GM20000 (cell line): ENCODE measurements at regions not wholly inside any gene's neighbourhood (a gene's known extent, or its start where the extent isn't known, plus 50 kb on each side); places are given as distances from the start of the nearest gene placed in this dataset.
A peak's percentile ranks its signal among the peaks of the same experiment; 100 is the strongest.

Source experiments
- DNase-seq: peaks from one replicate; pipeline ENCODE4 v3.0.0; 2012; ENCODE audit warnings: low spot score
- TF ChIP-seq, protein P1 (sequence below): IDR thresholded peaks from 2 replicates; pipeline ENCODE4 v1.5.1; 2012; ENCODE audit warnings: mild to moderate bottlenecking, control low read depth; ENCODE audit errors: extremely low read depth, missing control alignments

GRCh38 chr3:99500485-99500884 lies 137.9 kb upstream of the COL8A1 start:
- no peak for DNase-seq
- TF ChIP-seq, protein P1, sequence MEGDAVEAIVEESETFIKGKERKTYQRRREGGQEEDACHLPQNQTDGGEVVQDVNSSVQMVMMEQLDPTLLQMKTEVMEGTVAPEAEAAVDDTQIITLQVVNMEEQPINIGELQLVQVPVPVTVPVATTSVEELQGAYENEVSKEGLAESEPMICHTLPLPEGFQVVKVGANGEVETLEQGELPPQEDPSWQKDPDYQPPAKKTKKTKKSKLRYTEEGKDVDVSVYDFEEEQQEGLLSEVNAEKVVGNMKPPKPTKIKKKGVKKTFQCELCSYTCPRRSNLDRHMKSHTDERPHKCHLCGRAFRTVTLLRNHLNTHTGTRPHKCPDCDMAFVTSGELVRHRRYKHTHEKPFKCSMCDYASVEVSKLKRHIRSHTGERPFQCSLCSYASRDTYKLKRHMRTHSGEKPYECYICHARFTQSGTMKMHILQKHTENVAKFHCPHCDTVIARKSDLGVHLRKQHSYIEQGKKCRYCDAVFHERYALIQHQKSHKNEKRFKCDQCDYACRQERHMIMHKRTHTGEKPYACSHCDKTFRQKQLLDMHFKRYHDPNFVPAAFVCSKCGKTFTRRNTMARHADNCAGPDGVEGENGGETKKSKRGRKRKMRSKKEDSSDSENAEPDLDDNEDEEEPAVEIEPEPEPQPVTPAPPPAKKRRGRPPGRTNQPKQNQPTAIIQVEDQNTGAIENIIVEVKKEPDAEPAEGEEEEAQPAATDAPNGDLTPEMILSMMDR = no peak

- TF ChIP-seq, protein P1 = peak; percentile 70
- DNase-seq = peak; percentile 26
Observed at GRCh38 chr3:99499235-99500158, 138.9 kb upstream of the COL8A1 start.

DNA sequence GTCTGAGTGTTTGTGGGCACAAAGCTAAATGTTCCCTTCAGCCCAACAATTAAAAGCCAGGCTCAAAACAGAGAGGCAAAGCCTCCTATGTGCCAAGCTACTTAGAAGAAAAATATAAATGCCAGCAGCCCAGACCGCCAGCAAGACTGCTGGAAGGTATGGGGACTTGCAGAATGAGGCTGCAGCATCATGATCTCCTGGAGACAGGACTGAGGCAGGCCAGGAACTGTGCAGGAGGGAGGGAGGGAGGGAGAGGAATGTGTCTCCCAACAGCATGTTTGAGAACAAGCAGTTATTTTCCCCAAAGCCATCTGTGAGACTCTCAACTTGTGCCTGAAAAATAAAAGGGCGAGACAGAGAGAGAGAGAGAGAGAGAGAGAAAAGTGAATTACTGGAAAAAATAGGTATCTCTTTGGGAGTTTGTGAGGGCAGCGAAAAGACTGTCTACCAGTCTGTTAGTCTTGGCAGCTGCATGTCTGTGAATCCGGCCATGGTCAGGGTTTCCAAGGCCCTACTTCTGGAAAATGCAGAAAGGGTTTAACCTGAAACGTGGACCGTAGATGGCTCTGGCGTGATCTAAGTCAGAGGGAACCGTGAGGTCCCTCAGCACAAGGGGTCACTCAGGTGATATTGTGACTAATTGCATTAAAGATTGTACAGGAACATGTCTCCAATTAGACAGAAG lies 139.7 kb upstream of the COL8A1 start:
- TF ChIP-seq, protein P1 = no peak
- DNase-seq = no peak

DNA sequence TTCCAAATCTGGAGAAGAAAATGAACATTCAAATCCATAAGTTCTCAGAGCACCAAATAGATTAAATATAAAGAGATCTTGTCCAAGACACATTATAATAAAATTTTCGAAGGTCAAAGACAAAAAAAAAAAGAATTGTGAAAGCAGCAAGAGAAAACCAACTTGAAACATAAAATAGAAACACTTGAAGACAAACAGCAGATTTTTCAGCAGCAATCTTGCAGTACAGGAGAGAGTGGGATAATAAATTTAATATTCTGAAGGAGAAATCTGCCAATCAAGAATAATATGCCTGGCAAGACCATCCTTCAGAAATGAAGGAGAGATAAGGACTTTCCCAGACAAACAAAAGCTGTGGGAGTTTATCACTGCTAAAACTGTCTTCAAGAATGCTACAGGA lies 150.5 kb upstream of the COL8A1 start:
- TF ChIP-seq, protein P1 = no peak
- no peak for DNase-seq

- DNase-seq = no peak
- TF ChIP-seq, protein P1 = no peak
Observed at GRCh38 chr3:99485286-99485685, 153.1 kb upstream of the COL8A1 start.

- TF ChIP-seq, protein P1 = no peak
- no peak for DNase-seq
Observed at GRCh38 chr3:99484871-99485270, 153.5 kb upstream of the COL8A1 start.

DNA sequence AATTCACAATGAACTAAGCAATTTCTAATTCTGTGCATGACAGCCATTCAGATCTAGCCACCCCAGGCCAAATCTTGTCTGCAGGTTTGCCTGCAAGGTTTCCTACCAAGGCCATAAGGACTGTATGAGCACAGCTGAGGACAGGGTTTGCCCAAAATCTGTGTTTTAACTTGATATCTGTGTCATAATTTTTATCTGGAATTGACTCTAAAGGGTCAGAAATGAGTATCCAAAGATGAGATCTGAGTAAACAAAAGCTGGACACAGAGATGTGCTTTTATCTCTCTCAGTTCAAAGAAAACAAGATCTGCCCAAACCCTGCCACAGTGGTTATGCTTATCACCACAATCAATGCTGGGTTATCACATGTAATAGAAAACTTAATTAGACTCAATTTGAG lies 154.6 kb upstream of the COL8A1 start:
- TF ChIP-seq, protein P1 = no peak
- DNase-seq = no peak
